GM23338 (cell line): ENCODE measurements at regions not wholly inside any gene's neighbourhood (a gene's known extent, or its start where the extent isn't known, plus 50 kb on each side); places are given as distances from the start of the nearest gene placed in this dataset.

Experiments
- ATAC-seq: fragments of 200-7000 bp; cut with Tn5 transposase; 3 replicates; pipeline ENCODE4 v1.9.1; 2020
- DNase-seq: peaks from one replicate; pipeline ENCODE4 v3.0.0-alpha.2; 2015; ENCODE audit warnings: low spot score
- H2AFZ ChIP-seq: fragments of 200-600 bp; sonication (generic); 2 replicates; pipeline ENCODE4 v1.8.0; 2016; ENCODE audit warnings: antibody characterized with exemption, mild to moderate bottlenecking, moderate library complexity
- H3F3A ChIP-seq: fragments of 200-600 bp; sonication (generic); replicated peaks from 2 replicates; pipeline ENCODE4 v1.8.0; 2017; ENCODE audit warnings: antibody characterized with exemption, mixed run types, low read depth
- H3K27ac ChIP-seq: fragments of 200-600 bp; sonication (generic); 2 replicates; pipeline ENCODE4 v1.6.1; 2016; ENCODE audit warnings: low read depth
- H3K27me3 ChIP-seq: fragments of 200-600 bp; sonication (generic); 2 replicates; pipeline ENCODE4 v1.8.0; 2016; ENCODE audit warnings: mild to moderate bottlenecking, mixed run types, moderate library complexity; ENCODE audit not compliant: insufficient read depth
- H3K36me3 ChIP-seq: fragments of 200-600 bp; sonication (generic); 2 replicates; pipeline ENCODE4 v1.8.0; 2016; ENCODE audit warnings: mild to moderate bottlenecking; ENCODE audit not compliant: insufficient read depth
- H3K4me1 ChIP-seq: fragments of 200-600 bp; sonication (generic); 2 replicates; pipeline ENCODE4 v1.8.0; 2016; ENCODE audit warnings: mild to moderate bottlenecking, moderate library complexity; ENCODE audit not compliant: insufficient read depth
- H3K4me2 ChIP-seq: fragments of 200-600 bp; sonication (generic); 2 replicates; pipeline ENCODE4 v1.7.1; 2017; ENCODE audit warnings: mixed run types
- H3K4me3 ChIP-seq: fragments of 200-600 bp; sonication (generic); 2 replicates; pipeline ENCODE4 v1.6.1; 2016; ENCODE audit warnings: mixed run types
- H3K79me2 ChIP-seq: fragments of 200-600 bp; sonication (generic); replicated peaks from 2 replicates; pipeline ENCODE4 v1.8.0; 2017; ENCODE audit warnings: mild to moderate bottlenecking; ENCODE audit not compliant: insufficient read depth
- H3K9me2 ChIP-seq: fragments of 200-600 bp; sonication (generic); 2 replicates; pipeline ENCODE4 v1.8.0; 2017; ENCODE audit not compliant: insufficient read depth
- H4K20me1 ChIP-seq: fragments of 200-600 bp; sonication (generic); replicated peaks from 2 replicates; pipeline ENCODE4 v1.8.0; 2017; ENCODE audit warnings: mild to moderate bottlenecking; ENCODE audit not compliant: insufficient read depth
- H3K27ac Mint-ChIP-seq: 2 replicates; pipeline ENCODE4 v1.8.0; 2020; ENCODE audit warnings: inconsistent platforms, mild to moderate bottlenecking, moderate library complexity, mixed read lengths
- H3K27me3 Mint-ChIP-seq: 3 replicates; pipeline ENCODE4 v1.8.0; 2022; ENCODE audit warnings: low read depth, mild to moderate bottlenecking, moderate library complexity, mixed read lengths, inconsistent platforms; ENCODE audit not compliant: insufficient read depth, poor library complexity
- H3K36me3 Mint-ChIP-seq: 3 replicates; pipeline ENCODE4 v1.8.0; 2021; ENCODE audit warnings: low read depth, mild to moderate bottlenecking, inconsistent platforms, moderate library complexity, mixed read lengths
- H3K4me1 Mint-ChIP-seq: 3 replicates; pipeline ENCODE4 v1.8.0; 2020; ENCODE audit warnings: mild to moderate bottlenecking, inconsistent platforms, mixed read lengths
- H3K4me3 Mint-ChIP-seq: 3 replicates; pipeline ENCODE4 v1.8.0; 2021; ENCODE audit warnings: moderate library complexity, mild to moderate bottlenecking, inconsistent platforms, mixed read lengths
- H3K9me3 Mint-ChIP-seq: 3 replicates; pipeline ENCODE4 v1.8.0; 2020; ENCODE audit warnings: moderate library complexity, mild to moderate bottlenecking, inconsistent platforms, mixed read lengths
- CREB1 ChIP-seq: fragments of 250-450 bp; sonication (Bioruptor Pico); IDR thresholded peaks from 2 replicates; pipeline ENCODE4 v1.5.0; 2020; ENCODE audit warnings: low read depth, mild to moderate bottlenecking, moderate library complexity
- CTCF ChIP-seq, 2 experiments: fragments of 200-600 bp in 1 of 2; sonication (generic) in 1 of 2; conservative IDR thresholded peaks; 2 replicates each; pipeline versions ENCODE4 v1.5.1 to v1.6.1; 2016 to 2017; ENCODE audit warnings: antibody characterized with exemption in 2 of 2, low read depth in 2 of 2, mild to moderate bottlenecking in 2 of 2, moderate library complexity in 1 of 2
- ETS1 ChIP-seq: IDR thresholded peaks from 2 replicates; pipeline ENCODE4 v1.6.1; 2016; ENCODE audit warnings: antibody characterized with exemption
- EZH2 ChIP-seq: fragments of 200-600 bp; sonication (generic); IDR thresholded peaks from one replicate; pipeline ENCODE4 v1.8.0; 2017; ENCODE audit warnings: antibody characterized with exemption, mild to moderate bottlenecking, low read depth; ENCODE audit not compliant: unreplicated experiment
- EZH2phosphoT487 ChIP-seq: fragments of 200-600 bp; sonication (generic); IDR thresholded peaks from one replicate; pipeline ENCODE4 v1.8.1; 2018; ENCODE audit warnings: antibody characterized with exemption; ENCODE audit not compliant: unreplicated experiment
- JUNB ChIP-seq: IDR thresholded peaks from one replicate; pipeline ENCODE4 v1.6.1; 2016; ENCODE audit warnings: antibody characterized with exemption; ENCODE audit not compliant: unreplicated experiment
- NANOG ChIP-seq: IDR thresholded peaks from 2 replicates; pipeline ENCODE4 v1.6.1; 2016; ENCODE audit warnings: antibody characterized with exemption, borderline replicate concordance
- POLR2AphosphoS5 ChIP-seq: IDR thresholded peaks from 2 replicates; pipeline ENCODE4 v1.6.1; 2016; ENCODE audit warnings: antibody characterized with exemption, low read depth
- STAT1 ChIP-seq: IDR thresholded peaks from one replicate; pipeline ENCODE4 v1.6.1; 2016; ENCODE audit warnings: antibody characterized with exemption; ENCODE audit not compliant: unreplicated experiment
- ZNF114 ChIP-seq: fragments of 250-450 bp; sonication (Bioruptor Pico); IDR thresholded peaks from 2 replicates; pipeline ENCODE4 v1.5.0; 2020; ENCODE audit warnings: mild to moderate bottlenecking, moderate library complexity
- ZNF331 ChIP-seq: fragments of 250-450 bp; sonication (Bioruptor Pico); IDR thresholded peaks from 2 replicates; pipeline ENCODE4 v1.5.0; 2020; ENCODE audit warnings: low read depth, mild to moderate bottlenecking, moderate library complexity
- TF ChIP-seq, protein P1 (sequence below): fragments of 250-450 bp; sonication (Bioruptor Pico); IDR thresholded peaks from 2 replicates; pipeline ENCODE4 v1.5.0; 2020; ENCODE audit warnings: mild to moderate bottlenecking, moderate library complexity
- TF ChIP-seq, protein P2 (sequence below): IDR thresholded peaks from one replicate; pipeline ENCODE4 v1.6.1; 2018; ENCODE audit warnings: antibody characterized with exemption; ENCODE audit not compliant: unreplicated experiment

- Mint-ChIP-seq H3K4me3 (no peak overlapping the region), H3K36me3 (no peaks in the 10 kb centered on the region), H3K27ac (no peak overlapping the region), H3K4me1 (peaks cover 2% of the 10 kb centered on the region; the same call in 1 of the 3 replicates), H3K9me3 (no peaks in the 10 kb centered on the region), H3K27me3 (no peaks in the 10 kb centered on the region)
- H4K20me1 ChIP-seq, result no peaks in the 10 kb centered on the region
- no peaks in the 10 kb centered on the region for H3K27me3 ChIP-seq
- no peaks in the 10 kb centered on the region for H3K4me1 ChIP-seq
- no peak for TF ChIP-seq POLR2AphosphoS5
- TF ChIP-seq STAT1, result no peak
- no peak for TF ChIP-seq ETS1
- no peak for TF ChIP-seq CTCF (conservative IDR thresholded peaks at IDR 0.05; ENCODE audit: low read depth in 2 of 2)
- no peak for TF ChIP-seq JUNB
- no peak for TF ChIP-seq EZH2
- TF ChIP-seq CREB1 (CRISPR knock-in tag), result no peak
- TF ChIP-seq ZNF331 (CRISPR knock-in tag), result no peak
- TF ChIP-seq EZH2phosphoT487, result no peak
- TF ChIP-seq, protein P1, sequence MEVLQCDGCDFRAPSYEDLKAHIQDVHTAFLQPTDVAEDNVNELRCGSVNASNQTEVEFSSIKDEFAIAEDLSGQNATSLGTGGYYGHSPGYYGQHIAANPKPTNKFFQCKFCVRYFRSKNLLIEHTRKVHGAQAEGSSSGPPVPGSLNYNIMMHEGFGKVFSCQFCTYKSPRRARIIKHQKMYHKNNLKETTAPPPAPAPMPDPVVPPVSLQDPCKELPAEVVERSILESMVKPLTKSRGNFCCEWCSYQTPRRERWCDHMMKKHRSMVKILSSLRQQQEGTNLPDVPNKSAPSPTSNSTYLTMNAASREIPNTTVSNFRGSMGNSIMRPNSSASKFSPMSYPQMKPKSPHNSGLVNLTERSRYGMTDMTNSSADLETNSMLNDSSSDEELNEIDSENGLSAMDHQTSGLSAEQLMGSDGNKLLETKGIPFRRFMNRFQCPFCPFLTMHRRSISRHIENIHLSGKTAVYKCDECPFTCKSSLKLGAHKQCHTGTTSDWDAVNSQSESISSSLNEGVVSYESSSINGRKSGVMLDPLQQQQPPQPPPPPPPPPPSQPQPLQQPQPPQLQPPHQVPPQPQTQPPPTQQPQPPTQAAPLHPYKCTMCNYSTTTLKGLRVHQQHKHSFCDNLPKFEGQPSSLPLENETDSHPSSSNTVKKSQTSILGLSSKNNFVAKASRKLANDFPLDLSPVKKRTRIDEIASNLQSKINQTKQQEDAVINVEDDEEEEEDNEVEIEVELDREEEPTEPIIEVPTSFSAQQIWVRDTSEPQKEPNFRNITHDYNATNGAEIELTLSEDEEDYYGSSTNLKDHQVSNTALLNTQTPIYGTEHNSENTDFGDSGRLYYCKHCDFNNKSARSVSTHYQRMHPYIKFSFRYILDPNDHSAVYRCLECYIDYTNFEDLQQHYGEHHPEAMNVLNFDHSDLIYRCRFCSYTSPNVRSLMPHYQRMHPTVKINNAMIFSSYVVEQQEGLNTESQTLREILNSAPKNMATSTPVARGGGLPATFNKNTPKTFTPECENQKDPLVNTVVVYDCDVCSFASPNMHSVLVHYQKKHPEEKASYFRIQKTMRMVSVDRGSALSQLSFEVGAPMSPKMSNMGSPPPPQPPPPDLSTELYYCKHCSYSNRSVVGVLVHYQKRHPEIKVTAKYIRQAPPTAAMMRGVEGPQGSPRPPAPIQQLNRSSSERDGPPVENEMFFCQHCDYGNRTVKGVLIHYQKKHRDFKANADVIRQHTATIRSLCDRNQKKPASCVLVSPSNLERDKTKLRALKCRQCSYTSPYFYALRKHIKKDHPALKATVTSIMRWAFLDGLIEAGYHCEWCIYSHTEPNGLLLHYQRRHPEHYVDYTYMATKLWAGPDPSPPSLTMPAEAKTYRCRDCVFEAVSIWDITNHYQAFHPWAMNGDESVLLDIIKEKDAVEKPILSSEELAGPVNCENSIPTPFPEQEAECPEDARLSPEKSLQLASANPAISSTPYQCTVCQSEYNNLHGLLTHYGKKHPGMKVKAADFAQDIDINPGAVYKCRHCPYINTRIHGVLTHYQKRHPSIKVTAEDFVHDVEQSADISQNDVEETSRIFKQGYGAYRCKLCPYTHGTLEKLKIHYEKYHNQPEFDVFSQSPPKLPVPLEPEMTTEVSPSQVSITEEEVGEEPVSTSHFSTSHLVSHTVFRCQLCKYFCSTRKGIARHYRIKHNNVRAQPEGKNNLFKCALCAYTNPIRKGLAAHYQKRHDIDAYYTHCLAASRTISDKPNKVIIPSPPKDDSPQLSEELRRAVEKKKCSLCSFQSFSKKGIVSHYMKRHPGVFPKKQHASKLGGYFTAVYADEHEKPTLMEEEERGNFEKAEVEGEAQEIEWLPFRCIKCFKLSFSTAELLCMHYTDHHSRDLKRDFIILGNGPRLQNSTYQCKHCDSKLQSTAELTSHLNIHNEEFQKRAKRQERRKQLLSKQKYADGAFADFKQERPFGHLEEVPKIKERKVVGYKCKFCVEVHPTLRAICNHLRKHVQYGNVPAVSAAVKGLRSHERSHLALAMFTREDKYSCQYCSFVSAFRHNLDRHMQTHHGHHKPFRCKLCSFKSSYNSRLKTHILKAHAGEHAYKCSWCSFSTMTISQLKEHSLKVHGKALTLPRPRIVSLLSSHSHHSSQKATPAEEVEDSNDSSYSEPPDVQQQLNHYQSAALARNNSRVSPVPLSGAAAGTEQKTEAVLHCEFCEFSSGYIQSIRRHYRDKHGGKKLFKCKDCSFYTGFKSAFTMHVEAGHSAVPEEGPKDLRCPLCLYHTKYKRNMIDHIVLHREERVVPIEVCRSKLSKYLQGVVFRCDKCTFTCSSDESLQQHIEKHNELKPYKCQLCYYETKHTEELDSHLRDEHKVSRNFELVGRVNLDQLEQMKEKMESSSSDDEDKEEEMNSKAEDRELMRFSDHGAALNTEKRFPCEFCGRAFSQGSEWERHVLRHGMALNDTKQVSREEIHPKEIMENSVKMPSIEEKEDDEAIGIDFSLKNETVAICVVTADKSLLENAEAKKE (CRISPR knock-in tag), result no peak
- no peak for TF ChIP-seq ZNF114
- TF ChIP-seq, protein P2, sequence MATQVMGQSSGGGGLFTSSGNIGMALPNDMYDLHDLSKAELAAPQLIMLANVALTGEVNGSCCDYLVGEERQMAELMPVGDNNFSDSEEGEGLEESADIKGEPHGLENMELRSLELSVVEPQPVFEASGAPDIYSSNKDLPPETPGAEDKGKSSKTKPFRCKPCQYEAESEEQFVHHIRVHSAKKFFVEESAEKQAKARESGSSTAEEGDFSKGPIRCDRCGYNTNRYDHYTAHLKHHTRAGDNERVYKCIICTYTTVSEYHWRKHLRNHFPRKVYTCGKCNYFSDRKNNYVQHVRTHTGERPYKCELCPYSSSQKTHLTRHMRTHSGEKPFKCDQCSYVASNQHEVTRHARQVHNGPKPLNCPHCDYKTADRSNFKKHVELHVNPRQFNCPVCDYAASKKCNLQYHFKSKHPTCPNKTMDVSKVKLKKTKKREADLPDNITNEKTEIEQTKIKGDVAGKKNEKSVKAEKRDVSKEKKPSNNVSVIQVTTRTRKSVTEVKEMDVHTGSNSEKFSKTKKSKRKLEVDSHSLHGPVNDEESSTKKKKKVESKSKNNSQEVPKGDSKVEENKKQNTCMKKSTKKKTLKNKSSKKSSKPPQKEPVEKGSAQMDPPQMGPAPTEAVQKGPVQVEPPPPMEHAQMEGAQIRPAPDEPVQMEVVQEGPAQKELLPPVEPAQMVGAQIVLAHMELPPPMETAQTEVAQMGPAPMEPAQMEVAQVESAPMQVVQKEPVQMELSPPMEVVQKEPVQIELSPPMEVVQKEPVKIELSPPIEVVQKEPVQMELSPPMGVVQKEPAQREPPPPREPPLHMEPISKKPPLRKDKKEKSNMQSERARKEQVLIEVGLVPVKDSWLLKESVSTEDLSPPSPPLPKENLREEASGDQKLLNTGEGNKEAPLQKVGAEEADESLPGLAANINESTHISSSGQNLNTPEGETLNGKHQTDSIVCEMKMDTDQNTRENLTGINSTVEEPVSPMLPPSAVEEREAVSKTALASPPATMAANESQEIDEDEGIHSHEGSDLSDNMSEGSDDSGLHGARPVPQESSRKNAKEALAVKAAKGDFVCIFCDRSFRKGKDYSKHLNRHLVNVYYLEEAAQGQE, result no peak
- no peak for TF ChIP-seq NANOG
- H3K4me3 ChIP-seq, result no peak overlapping the region
- H3K79me2 ChIP-seq, result no peaks in the 10 kb centered on the region
- H3K9me2 ChIP-seq, result peaks cover 6% of the 10 kb centered on the region
- H2AFZ ChIP-seq, result no peak overlapping the region
- H3F3A ChIP-seq, result no peaks in the 10 kb centered on the region
- no peak overlapping the region for H3K27ac ChIP-seq
- no peak overlapping the region for H3K4me2 ChIP-seq
- H3K36me3 ChIP-seq, result no peaks in the 10 kb centered on the region
- DNase-seq (no peak), ATAC-seq (no peak)
These were observed 161.0 kb upstream of the RMST start for GRCh38 chr12:97301576-97301975.
